ENCODE measurements at regions not wholly inside any gene's neighbourhood (a gene's known extent, or its start where the extent isn't known, plus 50 kb on each side); places are given as distances from the start of the nearest gene placed in this dataset.

- no peak overlapping the region for H3K27ac ChIP-seq (ENCODE audit: low read depth, low read length)
- H2BK120ac ChIP-seq (ENCODE audit: insufficient read depth, low read length, poor library complexity): no peak overlapping the region
- no peak overlapping the region for H2BK5ac ChIP-seq (ENCODE audit: low read depth, low read length, poor library complexity)
- no peak overlapping the region for H3K23ac ChIP-seq (ENCODE audit: low read length)
- no peaks in the 10 kb centered on the region for H3K9me3 ChIP-seq (ENCODE audit: insufficient read depth, low read depth, low read length)
- no peaks in the 10 kb centered on the region for H3K36me3 ChIP-seq (ENCODE audit: control insufficient read depth in 1 of 2, insufficient read depth in 2 of 2, low read length in 2 of 2)
- no peak overlapping the region for H4K12ac ChIP-seq (ENCODE audit: low read depth, low read length)
- no CpG with 5 or more reads among the region's 2 CpGs for WGBS (ENCODE audit: extremely low coverage, insufficient coverage, insufficient read length)
- H2AK5ac ChIP-seq (ENCODE audit: low read length): no peak overlapping the region
- H3K9ac ChIP-seq (ENCODE audit: low read length): no peak overlapping the region
- no peaks in the 10 kb centered on the region for H3K27me3 ChIP-seq (ENCODE audit: insufficient read depth, low read length)
- no peak overlapping the region for H3K4me2 ChIP-seq (ENCODE audit: low read length)
- H3K79me1 ChIP-seq (ENCODE audit: low read length): no peaks in the 10 kb centered on the region
- no peak overlapping the region for H2AFZ ChIP-seq (ENCODE audit: insufficient read depth, low read length, poor library complexity)
- H3K79me2 ChIP-seq (ENCODE audit: control insufficient read depth, insufficient read depth, low read length, poor library complexity): no peaks in the 10 kb centered on the region
- no peak overlapping the region for H3K18ac ChIP-seq (ENCODE audit: low read length)
- H3K4me1 ChIP-seq (ENCODE audit: control insufficient read depth in 1 of 2, insufficient read depth in 2 of 2, low read length in 2 of 2): no peaks in the 10 kb centered on the region
- DNase-seq: no peak
- no peak overlapping the region for H3K4me3 ChIP-seq (ENCODE audit: low read depth, low read length)
- H3K4ac ChIP-seq (ENCODE audit: low read depth, low read length): no peak overlapping the region
- H2BK12ac ChIP-seq (ENCODE audit: low read length): no peak overlapping the region
- H4K8ac ChIP-seq (ENCODE audit: low read depth, low read length): no peak overlapping the region
- H3K14ac ChIP-seq (ENCODE audit: low read length): no peak overlapping the region
- H4K91ac ChIP-seq (ENCODE audit: low read depth, low read length): no peak overlapping the region
These were observed 251.9 kb downstream of the IGSF11 start for GRCh38 chr3:118782755-118783202.

GRCh38 chr3:118785415-118785814 lies 249.2 kb downstream of the IGSF11 start:
- H3K4ac ChIP-seq (ENCODE audit: low read depth, low read length): no peak overlapping the region
- H3K36me3 ChIP-seq (ENCODE audit: control insufficient read depth in 1 of 2, insufficient read depth in 2 of 2, low read length in 2 of 2): no peaks in the 10 kb centered on the region
- no peak overlapping the region for H2AFZ ChIP-seq (ENCODE audit: insufficient read depth, low read length, poor library complexity)
- H3K4me2 ChIP-seq (ENCODE audit: low read length): no peak overlapping the region
- no peak overlapping the region for H4K12ac ChIP-seq (ENCODE audit: low read depth, low read length)
- no peaks in the 10 kb centered on the region for H3K9me3 ChIP-seq (ENCODE audit: insufficient read depth, low read depth, low read length)
- H3K23ac ChIP-seq (ENCODE audit: low read length): no peak overlapping the region
- H3K27me3 ChIP-seq (ENCODE audit: insufficient read depth, low read length): no peaks in the 10 kb centered on the region
- no peak overlapping the region for H3K18ac ChIP-seq (ENCODE audit: low read length)
- H3K4me1 ChIP-seq (ENCODE audit: control insufficient read depth in 1 of 2, insufficient read depth in 2 of 2, low read length in 2 of 2): no peaks in the 10 kb centered on the region
- no peak overlapping the region for H2BK120ac ChIP-seq (ENCODE audit: insufficient read depth, low read length, poor library complexity)
- H4K8ac ChIP-seq (ENCODE audit: low read depth, low read length): no peak overlapping the region
- H3K9ac ChIP-seq (ENCODE audit: low read length): no peak overlapping the region
- H2BK12ac ChIP-seq (ENCODE audit: low read length): no peak overlapping the region
- H2BK5ac ChIP-seq (ENCODE audit: low read depth, low read length, poor library complexity): no peak overlapping the region
- H3K79me1 ChIP-seq (ENCODE audit: low read length): no peaks in the 10 kb centered on the region
- no peak overlapping the region for H2AK5ac ChIP-seq (ENCODE audit: low read length)
- H3K79me2 ChIP-seq (ENCODE audit: control insufficient read depth, insufficient read depth, low read length, poor library complexity): no peaks in the 10 kb centered on the region
- no peak for DNase-seq
- no peak overlapping the region for H3K14ac ChIP-seq (ENCODE audit: low read length)
- no peak overlapping the region for H3K27ac ChIP-seq (ENCODE audit: low read depth, low read length)
- no peak overlapping the region for H3K4me3 ChIP-seq (ENCODE audit: low read depth, low read length)
- no peak overlapping the region for H4K91ac ChIP-seq (ENCODE audit: low read depth, low read length)

GRCh38 chr3:118791246-118791645 lies 243.4 kb downstream of the IGSF11 start:
- no peaks in the 10 kb centered on the region for H3K79me2 ChIP-seq (ENCODE audit: control insufficient read depth, insufficient read depth, low read length, poor library complexity)
- no peak overlapping the region for H2BK120ac ChIP-seq (ENCODE audit: insufficient read depth, low read length, poor library complexity)
- H2BK12ac ChIP-seq (ENCODE audit: low read length): no peak overlapping the region
- H3K9ac ChIP-seq (ENCODE audit: low read length): no peak overlapping the region
- DNase-seq: no peak
- H2AFZ ChIP-seq (ENCODE audit: insufficient read depth, low read length, poor library complexity): no peak overlapping the region
- no peak overlapping the region for H4K12ac ChIP-seq (ENCODE audit: low read depth, low read length)
- H3K27me3 ChIP-seq (ENCODE audit: insufficient read depth, low read length): no peaks in the 10 kb centered on the region
- H2AK5ac ChIP-seq (ENCODE audit: low read length): no peak overlapping the region
- no peak overlapping the region for H3K4me3 ChIP-seq (ENCODE audit: low read depth, low read length)
- no peaks in the 10 kb centered on the region for H3K9me3 ChIP-seq (ENCODE audit: insufficient read depth, low read depth, low read length)
- WGBS (ENCODE audit: extremely low coverage, insufficient coverage, insufficient read length): no CpG with 5 or more reads among the region's 5 CpGs
- H3K79me1 ChIP-seq (ENCODE audit: low read length): no peaks in the 10 kb centered on the region
- H3K18ac ChIP-seq (ENCODE audit: low read length): no peak overlapping the region
- H4K8ac ChIP-seq (ENCODE audit: low read depth, low read length): no peak overlapping the region
- no peak overlapping the region for H3K4me2 ChIP-seq (ENCODE audit: low read length)
- no peak overlapping the region for H3K27ac ChIP-seq (ENCODE audit: low read depth, low read length)
- no peaks in the 10 kb centered on the region for H3K36me3 ChIP-seq (ENCODE audit: control insufficient read depth in 1 of 2, insufficient read depth in 2 of 2, low read length in 2 of 2)
- no peak overlapping the region for H4K91ac ChIP-seq (ENCODE audit: low read depth, low read length)
- no peak overlapping the region for H3K23ac ChIP-seq (ENCODE audit: low read length)
- H3K14ac ChIP-seq (ENCODE audit: low read length): no peak overlapping the region
- H3K4me1 ChIP-seq (ENCODE audit: control insufficient read depth in 1 of 2, insufficient read depth in 2 of 2, low read length in 2 of 2): peaks cover 0 to 7% of the 10 kb centered on the region in 2 experiments
- no peak overlapping the region for H3K4ac ChIP-seq (ENCODE audit: low read depth, low read length)
- no peak overlapping the region for H2BK5ac ChIP-seq (ENCODE audit: low read depth, low read length, poor library complexity)

GRCh38 chr3:118792191-118792590 lies 242.5 kb downstream of the IGSF11 start:
- no peak overlapping the region for H4K91ac ChIP-seq (ENCODE audit: low read depth, low read length)
- no peak overlapping the region for H2BK12ac ChIP-seq (ENCODE audit: low read length)
- no peaks in the 10 kb centered on the region for H3K9me3 ChIP-seq (ENCODE audit: insufficient read depth, low read depth, low read length)
- no peak overlapping the region for H2BK120ac ChIP-seq (ENCODE audit: insufficient read depth, low read length, poor library complexity)
- no peak overlapping the region for H3K4me3 ChIP-seq (ENCODE audit: low read depth, low read length)
- no peak overlapping the region for H2BK5ac ChIP-seq (ENCODE audit: low read depth, low read length, poor library complexity)
- no peak overlapping the region for H2AFZ ChIP-seq (ENCODE audit: insufficient read depth, low read length, poor library complexity)
- no peak overlapping the region for H3K9ac ChIP-seq (ENCODE audit: low read length)
- peaks cover 0 to 7% of the 10 kb centered on the region in 2 experiments for H3K4me1 ChIP-seq (ENCODE audit: control insufficient read depth in 1 of 2, insufficient read depth in 2 of 2, low read length in 2 of 2)
- H3K18ac ChIP-seq (ENCODE audit: low read length): no peak overlapping the region
- H3K27me3 ChIP-seq (ENCODE audit: insufficient read depth, low read length): no peaks in the 10 kb centered on the region
- H3K79me2 ChIP-seq (ENCODE audit: control insufficient read depth, insufficient read depth, low read length, poor library complexity): no peaks in the 10 kb centered on the region
- no CpG with 5 or more reads among the region's 4 CpGs for WGBS (ENCODE audit: extremely low coverage, insufficient coverage, insufficient read length)
- H4K8ac ChIP-seq (ENCODE audit: low read depth, low read length): no peak overlapping the region
- no peaks in the 10 kb centered on the region for H3K79me1 ChIP-seq (ENCODE audit: low read length)
- H2AK5ac ChIP-seq (ENCODE audit: low read length): no peak overlapping the region
- H4K12ac ChIP-seq (ENCODE audit: low read depth, low read length): no peak overlapping the region
- no peak overlapping the region for H3K4ac ChIP-seq (ENCODE audit: low read depth, low read length)
- H3K36me3 ChIP-seq (ENCODE audit: control insufficient read depth in 1 of 2, insufficient read depth in 2 of 2, low read length in 2 of 2): no peaks in the 10 kb centered on the region
- DNase-seq: no peak
- H3K14ac ChIP-seq (ENCODE audit: low read length): no peak overlapping the region
- no peak overlapping the region for H3K27ac ChIP-seq (ENCODE audit: low read depth, low read length)
- no peak overlapping the region for H3K23ac ChIP-seq (ENCODE audit: low read length)
- no peak overlapping the region for H3K4me2 ChIP-seq (ENCODE audit: low read length)

All from trophoblast cell (in vitro differentiated cells and primary cell).